ENCODE measurements at regions not wholly inside any gene's neighbourhood (a gene's known extent, or its start where the extent isn't known, plus 50 kb on each side); places are given as distances from the start of the nearest gene placed in this dataset.
"Not testable (repeated sequence)": the region's sequence is repeated elsewhere in the genome, so short reads cannot be mapped to it uniquely, and the experiment has no call there.

GRCh38 chr6:168192901-168193815 is 114.1 kb upstream of the FRMD1 start:
- no peak for DNase-seq

- no peak for DNase-seq
Measured at GRCh38 chr6:168192195-168192900, 113.3 kb upstream of the FRMD1 start.

GRCh38 chr6:168190646-168191443 is 111.8 kb upstream of the FRMD1 start:
- DNase-seq: no peak

GRCh38 chr6:168190014-168190405 is 111.0 kb upstream of the FRMD1 start:
- no peak for DNase-seq

GRCh38 chr6:168189200-168190013 is 110.4 kb upstream of the FRMD1 start:
- DNase-seq: no peak

- no peak for DNase-seq
Measured at GRCh38 chr6:168188369-168189199, 109.6 kb upstream of the FRMD1 start.

- no peak for DNase-seq
Measured at GRCh38 chr6:168186438-168186837, 107.4 kb upstream of the FRMD1 start.

- not testable (repeated sequence) for DNase-seq
Measured at GRCh38 chr6:168186018-168186417, 107.0 kb upstream of the FRMD1 start.

- no peak for DNase-seq
Measured at GRCh38 chr6:168184701-168185100, 105.7 kb upstream of the FRMD1 start.

GRCh38 chr6:168183613-168183970 is 104.6 kb upstream of the FRMD1 start:
- no peak for DNase-seq

- DNase-seq: no peak
Measured at GRCh38 chr6:168182908-168183612, 104.0 kb upstream of the FRMD1 start.

GRCh38 chr6:168182366-168182765 is 103.4 kb upstream of the FRMD1 start:
- no peak for DNase-seq

- no peak for DNase-seq
Measured at GRCh38 chr6:168181876-168182275, 102.9 kb upstream of the FRMD1 start.

- DNase-seq: no peak
Measured at GRCh38 chr6:168181316-168181715, 102.3 kb upstream of the FRMD1 start.

GRCh38 chr6:168180548-168181011 is 101.6 kb upstream of the FRMD1 start:
- no peak for DNase-seq

GRCh38 chr6:168179702-168180382 is 100.8 kb upstream of the FRMD1 start:
- DNase-seq: no peak

- no peak for DNase-seq
Measured at GRCh38 chr6:168179133-168179532, 100.1 kb upstream of the FRMD1 start.

- DNase-seq: no peak
Measured at GRCh38 chr6:168177103-168177891, 98.3 kb upstream of the FRMD1 start.

- DNase-seq: no peak
Measured at GRCh38 chr6:168171673-168172353, 92.8 kb upstream of the FRMD1 start.
